ENCODE measurements at regions not wholly inside any gene's neighbourhood (a gene's known extent, or its start where the extent isn't known, plus 50 kb on each side); places are given as distances from the start of the nearest gene placed in this dataset.

DNA sequence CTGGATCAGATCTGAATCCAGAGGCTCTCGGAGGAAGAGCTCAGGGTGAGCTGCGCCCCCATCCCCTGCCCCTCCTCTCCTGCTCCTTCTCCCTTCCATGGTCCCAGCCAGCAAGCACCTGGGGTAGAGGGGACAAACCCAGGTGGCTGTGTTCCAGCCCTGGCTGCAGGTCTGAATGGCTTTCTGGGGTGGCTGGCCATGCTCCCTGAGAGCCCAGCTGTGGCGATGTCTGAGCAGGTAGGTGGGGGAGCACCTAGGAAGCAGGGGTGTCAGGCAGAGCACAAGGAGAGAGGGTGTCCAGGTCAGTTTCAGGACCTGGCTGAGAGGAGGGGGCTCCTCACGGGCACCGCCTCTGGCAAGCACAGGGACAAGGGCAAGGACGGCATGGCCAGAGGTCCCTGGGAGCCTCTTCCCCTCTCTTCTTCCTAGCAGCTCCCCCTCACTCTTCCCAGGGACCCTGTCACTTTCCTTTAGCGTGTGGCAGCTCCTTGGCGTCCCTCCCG, 310.0 kb downstream of the SEC14L1 start:
- no peak for DNase-seq

- DNase-seq: no peak
Measured at GRCh38 chr17:77451245-77451893, 310.6 kb downstream of the SEC14L1 start.

- DNase-seq: no peak
Measured at GRCh38 chr17:77451894-77452852, 311.4 kb downstream of the SEC14L1 start.

GRCh38 chr17:77453613-77454241, 313.0 kb downstream of the SEC14L1 start:
- no peak for DNase-seq

DNA sequence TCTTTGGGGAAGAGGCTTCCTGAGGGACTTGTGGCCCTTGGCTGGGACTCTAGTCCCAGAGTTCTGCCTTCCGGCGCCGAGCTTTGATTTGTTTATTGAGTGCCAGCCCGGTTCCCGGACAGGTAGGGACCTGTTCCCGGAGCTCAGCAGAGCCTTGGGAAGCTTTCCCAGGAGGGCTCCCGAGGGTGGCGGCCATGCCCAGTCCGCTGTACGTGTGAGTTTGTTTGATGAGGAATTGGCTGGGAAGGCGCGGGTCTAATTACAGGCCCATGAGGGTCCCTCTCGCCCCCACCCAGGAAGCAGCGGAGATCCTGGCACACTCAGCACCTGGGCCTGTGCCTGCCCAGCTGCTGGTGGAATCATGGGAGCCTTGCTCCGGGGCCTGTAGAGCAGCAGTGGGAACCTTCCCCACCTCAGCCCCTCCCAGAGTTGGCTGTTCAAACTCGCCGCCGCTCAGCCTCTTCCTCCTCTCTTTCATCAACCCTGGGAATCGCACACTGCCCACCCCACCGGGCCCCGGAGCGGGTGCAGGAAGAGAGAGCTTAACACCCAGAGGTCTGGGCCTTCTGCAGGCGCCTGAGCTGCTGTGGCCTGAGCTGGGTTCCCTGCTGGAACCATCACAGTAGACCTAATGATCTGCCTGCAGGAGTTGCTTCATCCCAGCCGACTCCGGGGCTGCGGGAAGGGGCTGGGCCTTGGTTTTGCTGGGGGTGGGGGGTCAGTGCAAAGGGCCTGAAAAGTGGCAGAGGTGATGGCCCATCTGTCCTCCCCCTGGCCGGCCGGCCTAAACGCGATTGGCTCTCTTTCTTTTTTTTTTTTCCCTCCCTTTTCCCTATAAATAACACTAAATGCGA, 313.7 kb downstream of the SEC14L1 start:
- DNase-seq: no peak

- no peak for DNase-seq
Measured at GRCh38 chr17:77455111-77455890, 314.5 kb downstream of the SEC14L1 start.

- DNase-seq: no peak
Measured at GRCh38 chr17:77455891-77456260, 315.1 kb downstream of the SEC14L1 start.

GRCh38 chr17:77456271-77456950, 315.6 kb downstream of the SEC14L1 start:
- DNase-seq: no peak

DNA sequence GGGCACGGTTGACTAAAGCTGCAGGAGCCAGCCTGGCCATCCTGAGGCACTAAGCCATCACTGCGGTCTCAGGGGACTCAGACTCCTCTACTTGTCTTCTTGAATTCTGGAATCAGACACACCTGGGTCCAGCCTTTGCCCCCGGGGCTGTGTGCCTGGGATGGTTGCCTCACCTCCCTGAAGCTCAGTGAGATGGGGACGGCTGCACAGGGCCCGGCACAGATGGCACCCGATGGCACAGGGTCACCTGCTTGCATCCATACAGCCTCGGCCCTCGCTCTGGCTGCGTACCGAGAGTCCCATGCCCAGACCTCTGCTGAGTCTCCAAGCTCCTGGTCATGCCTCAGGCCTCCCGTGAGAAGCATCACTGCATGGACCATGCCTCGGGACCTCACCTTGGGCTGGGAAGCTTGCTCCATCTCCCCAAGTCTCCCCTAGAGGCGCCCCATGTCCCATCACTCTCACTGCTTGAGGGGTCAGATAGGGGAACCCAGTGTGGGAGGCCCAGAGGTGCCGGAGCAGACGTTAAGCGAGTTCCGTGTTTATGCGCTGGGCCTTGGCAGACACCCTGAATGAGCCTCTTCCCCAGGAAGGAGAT, 316.3 kb downstream of the SEC14L1 start:
- no peak for DNase-seq

- DNase-seq: no peak
Measured at GRCh38 chr17:77457572-77458201, 316.9 kb downstream of the SEC14L1 start.

- DNase-seq: no peak
Measured at GRCh38 chr17:77458202-77459017, 317.6 kb downstream of the SEC14L1 start.

GRCh38 chr17:77459018-77459755, 318.4 kb downstream of the SEC14L1 start:
- no peak for DNase-seq

- DNase-seq: no peak
Measured at GRCh38 chr17:77460514-77461046, 319.8 kb downstream of the SEC14L1 start.

- DNase-seq: no peak
Measured at GRCh38 chr17:77461277-77462057, 320.7 kb downstream of the SEC14L1 start.

DNA sequence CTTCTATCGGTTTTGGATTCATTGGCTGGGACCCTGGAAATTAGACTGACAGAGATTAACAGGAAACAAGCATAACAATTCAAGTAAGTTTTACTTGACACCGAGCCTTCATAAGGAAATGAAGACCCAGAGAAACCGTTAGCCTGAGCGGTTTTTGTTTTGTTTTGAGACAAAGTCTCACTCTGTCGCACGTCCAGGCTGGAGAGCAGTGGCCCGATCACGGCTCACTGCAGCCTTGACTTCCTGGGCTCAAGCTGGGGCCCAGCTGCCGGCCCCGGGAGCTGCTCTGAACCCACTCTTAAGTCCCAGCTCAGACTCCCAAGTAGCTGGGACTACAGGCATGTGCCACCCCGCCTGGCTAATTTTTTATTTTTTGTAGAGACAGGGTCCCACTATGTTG, 321.3 kb downstream of the SEC14L1 start:
- DNase-seq: no peak

DNA sequence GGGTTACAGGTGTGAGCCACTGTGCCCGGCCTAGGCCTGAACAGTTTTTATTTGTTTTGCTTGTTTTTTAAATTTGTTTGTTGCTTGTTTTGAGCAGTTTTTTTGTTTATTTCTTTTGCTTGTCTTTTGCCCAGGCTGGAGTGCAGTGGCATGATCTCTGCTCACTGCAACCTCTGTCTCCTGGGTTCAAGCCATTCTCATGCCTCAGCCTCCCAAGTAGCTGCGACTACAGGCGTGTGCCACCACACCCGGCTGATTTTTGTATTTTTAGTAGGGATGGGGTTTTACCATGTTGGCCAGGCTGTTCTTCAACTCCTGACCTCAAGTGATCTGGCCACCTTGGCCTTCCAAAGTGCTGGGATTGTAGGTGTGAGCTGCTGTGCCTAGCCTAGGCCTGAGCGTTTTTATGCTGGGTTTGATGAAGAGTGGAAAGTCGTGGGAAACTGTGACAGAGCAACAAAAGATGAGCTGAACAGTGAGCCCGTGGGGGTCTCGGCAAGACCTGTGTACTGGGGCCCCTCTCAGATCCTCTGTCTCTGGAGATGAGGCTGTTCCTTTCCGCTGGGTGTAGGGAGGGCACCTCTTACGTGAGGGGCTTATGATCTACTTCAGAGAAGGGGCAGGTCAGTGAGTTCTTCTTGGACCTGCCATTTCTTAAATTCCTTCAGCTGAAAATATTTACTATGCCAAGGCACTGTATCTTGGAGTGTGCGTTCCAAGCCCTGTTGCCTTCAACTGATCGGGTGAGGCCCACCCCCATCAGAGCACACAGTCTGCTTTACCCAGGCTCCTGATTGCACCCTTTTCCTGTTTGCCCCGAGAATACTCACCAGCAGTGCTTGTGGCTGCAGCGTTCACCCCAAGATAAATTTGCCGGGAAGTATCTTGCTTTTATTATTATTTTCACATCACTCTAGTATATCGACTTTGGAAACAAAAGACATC, 322.1 kb downstream of the SEC14L1 start:
- DNase-seq: no peak

Measured in SW 1271 (cell line).